Endothelial cell of umbilical vein (primary cell): ENCODE measurements at regions not wholly inside any gene's neighbourhood (a gene's known extent, or its start where the extent isn't known, plus 50 kb on each side); places are given as distances from the start of the nearest gene placed in this dataset.

Experiments used
- BruUV-seq: library from RNA; stranded (reverse); fragments of 400-500 nt; replicated peaks from 2 replicates; lab custom pipeline; 2021; lab: Mats Ljungman, UMichigan
- CTCF ChIA-PET: fragments of 300-600, 350-600 bp; sonication (Branson Sonifier 250); formaldehyde crosslinking; loops from one replicate; lab custom pipeline; 2021; ENCODE audit warnings: antibody characterized with exemption, inconsistent platforms; lab: Charles Lee
- POLR2A ChIA-PET: fragments of 300-600, 350-600 bp; sonication (Branson Sonifier 250); formaldehyde crosslinking; loops from one replicate; lab custom pipeline; 2021; ENCODE audit warnings: antibody characterized with exemption, inconsistent platforms; lab: Charles Lee
- DNase-seq: peaks from one replicate; pipeline ENCODE4 v3.0.0-alpha.2; 2011; ENCODE audit warnings: low read depth, low spot score
- FAIRE-seq: peaks from 2 replicates; lab custom pipeline; 2011; peaks lifted over from hg19 to GRCh38; lab: Jason Lieb, UNC
- H2AFZ ChIP-seq: 2 replicates; pipeline ENCODE4 v1.6.0; 2012; ENCODE audit warnings: low read depth, low read length, control low read depth, inconsistent platforms
- H3K27ac ChIP-seq: 2 replicates; pipeline ENCODE4 v1.5.1; 2011; ENCODE audit warnings: low read depth, mild to moderate bottlenecking, control low read depth, low read length, moderate library complexity; ENCODE audit not compliant: insufficient read depth
- H3K27me3 ChIP-seq, 2 experiments: 2 replicates each; pipeline versions ENCODE4 v1.6.0 to v1.6.1; 2011; ENCODE audit warnings: low read length in 2 of 2, mixed read lengths in 1 of 2; ENCODE audit not compliant: control insufficient read depth in 2 of 2, insufficient read depth in 2 of 2
- H3K36me3 ChIP-seq, 2 experiments: 2 replicates in 1 of 2; 3 replicates in 1 of 2; pipeline ENCODE4 v1.5.1; 2011; ENCODE audit warnings: low read length in 2 of 2, mild to moderate bottlenecking in 1 of 2, moderate library complexity in 1 of 2; ENCODE audit not compliant: control insufficient read depth in 2 of 2, insufficient read depth in 2 of 2; ENCODE audit errors: extremely low read depth in 1 of 2
- H3K4me1 ChIP-seq: 3 replicates; pipeline ENCODE4 v1.5.1; 2011; ENCODE audit warnings: mild to moderate bottlenecking, low read length; ENCODE audit not compliant: control insufficient read depth, insufficient read depth; ENCODE audit errors: extremely low read depth
- H3K4me2 ChIP-seq: 2 replicates; pipeline ENCODE4 v1.6.1; 2011; ENCODE audit warnings: low read length, control low read depth, mixed read lengths; ENCODE audit not compliant: insufficient read depth
- H3K4me3 ChIP-seq, 3 experiments: fragments of 200-600 bp in 1 of 3; sonication (generic), shearing (Covaris generic) in 1 of 3; replicated peaks in 1 of 3; 2 replicates each; pipeline ENCODE4 v1.5.1; 2011 to 2016; ENCODE audit warnings: control low read depth in 3 of 3, low read length in 3 of 3, mild to moderate bottlenecking in 2 of 3, inconsistent platforms in 1 of 3, low read depth in 1 of 3, moderate library complexity in 1 of 3; ENCODE audit not compliant: insufficient read depth in 1 of 3
- H3K79me2 ChIP-seq: 2 replicates; pipeline ENCODE4 v1.6.0; 2012; ENCODE audit warnings: low read length, inconsistent platforms; ENCODE audit not compliant: control insufficient read depth, insufficient read depth
- H3K9ac ChIP-seq: replicated peaks from 2 replicates; pipeline ENCODE3; 2011; ENCODE audit warnings: low read length, control low read depth; ENCODE audit not compliant: insufficient read depth; ENCODE audit errors: extremely low read depth
- H3K9me1 ChIP-seq: replicated peaks from 3 replicates; pipeline ENCODE4 v1.6.0; 2011; ENCODE audit warnings: mild to moderate bottlenecking, low read length; ENCODE audit not compliant: control insufficient read depth, insufficient read depth; ENCODE audit errors: extremely low read depth
- H3K9me3 ChIP-seq: replicated peaks from 2 replicates; pipeline ENCODE4 v1.5.1; 2012; ENCODE audit warnings: low read length, inconsistent platforms; ENCODE audit not compliant: control insufficient read depth, insufficient read depth
- H4K20me1 ChIP-seq: replicated peaks from 2 replicates; pipeline ENCODE3; 2011; ENCODE audit warnings: mild to moderate bottlenecking, low read length; ENCODE audit not compliant: control insufficient read depth, insufficient read depth; ENCODE audit errors: extremely low read depth
- EZH2 ChIP-seq: IDR thresholded peaks from 2 replicates; pipeline ENCODE4 v1.6.1; 2012; ENCODE audit warnings: borderline replicate concordance, low read depth, mild to moderate bottlenecking, moderate library complexity, low read length, inconsistent platforms; ENCODE audit not compliant: severe bottlenecking
- FOS ChIP-seq: IDR thresholded peaks from 2 replicates; pipeline ENCODE4 v1.6.1; 2011; ENCODE audit warnings: mild to moderate bottlenecking, low read length, moderate library complexity, borderline replicate concordance; ENCODE audit not compliant: insufficient read depth
- GATA2 ChIP-seq: IDR thresholded peaks from 2 replicates; pipeline ENCODE4 v1.7.0; 2011; ENCODE audit warnings: low read depth, mild to moderate bottlenecking, moderate library complexity, mixed read lengths, low read length; ENCODE audit not compliant: insufficient read length, insufficient read depth
- JUN ChIP-seq: IDR thresholded peaks from 2 replicates; pipeline ENCODE4 v1.6.1; 2011; ENCODE audit warnings: borderline replicate concordance, low read depth; ENCODE audit not compliant: insufficient read length, insufficient read depth
- MYC ChIP-seq: IDR thresholded peaks from one replicate; pipeline ENCODE4 v1.6.1; 2011; ENCODE audit warnings: mild to moderate bottlenecking, low read depth, low read length
- POLR2A ChIP-seq: IDR thresholded peaks from 2 replicates; pipeline ENCODE4 v1.6.1; 2012; ENCODE audit warnings: low read depth, mild to moderate bottlenecking, control low read depth, low read length
- POLR2AphosphoS5 ChIP-seq: IDR thresholded peaks from 2 replicates; pipeline ENCODE4 v1.6.1; 2012; ENCODE audit warnings: low read depth, mild to moderate bottlenecking, control low read depth, low read length, moderate library complexity; ENCODE audit not compliant: insufficient read depth
- dilution Hi-C: fragments of 300-500 bp; cut with MboI; formaldehyde crosslinking; loops from one replicate; pipeline ENCODE4 v1.15.0; 2019; ENCODE audit warnings: low sequenced_read_pairs; ENCODE audit not compliant: extremely low pct_ligation_motif_present
- intact Hi-C: fragments of 100-400 bp; cut with micrococcal nuclease; formaldehyde crosslinking; loops from one replicate; pipeline ENCODE4 v1.10.0; 2022
- TF ChIP-seq, protein P1 (sequence below), 2 donors: IDR thresholded peaks; 1 replicate in 1 of 2; 2 replicates in 1 of 2; pipeline ENCODE4 v1.5.1; 2011; ENCODE audit warnings: low read length in 2 of 2, mild to moderate bottlenecking in 2 of 2, moderate library complexity in 2 of 2, control low read depth in 1 of 2, inconsistent platforms in 1 of 2, low read depth in 1 of 2; ENCODE audit not compliant: insufficient read depth in 1 of 2; ENCODE audit errors: extremely low read depth in 1 of 2
- TF ChIP-seq, protein P2 (sequence below): IDR thresholded peaks from 2 replicates; pipeline ENCODE4 v1.6.1; 2011; ENCODE audit not compliant: insufficient read depth, insufficient read length

DNA sequence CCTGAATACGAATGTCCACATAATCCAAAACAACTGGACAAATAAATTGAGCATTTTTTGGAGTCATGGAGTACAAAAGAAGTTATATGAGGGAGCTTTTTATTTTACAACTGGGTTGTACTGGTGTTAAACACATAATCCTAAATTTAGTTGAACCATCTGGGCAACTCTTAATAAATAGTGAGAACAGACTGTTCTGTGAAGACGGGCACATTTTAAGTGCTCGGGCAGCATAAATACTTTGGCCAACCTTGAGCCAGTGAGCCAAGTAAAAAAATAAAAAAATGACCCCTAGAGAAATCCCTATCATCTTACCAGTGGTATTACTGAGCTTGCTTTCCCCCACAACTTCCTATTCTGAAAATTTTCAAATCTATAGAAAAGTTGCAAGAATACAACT, 50.9 kb upstream of the PSME4 start:
- no peaks in the 10 kb centered on the region for H3K9me1 ChIP-seq
- no peaks in the 10 kb centered on the region for H4K20me1 ChIP-seq
- BruUV-seq, result no TSS peak
- no peak overlapping the region for H3K9ac ChIP-seq
- CTCF ChIA-PET, result no interaction called here
- no peak overlapping the region for H2AFZ ChIP-seq
- dilution Hi-C loops, result no loop called here
- H3K4me1 ChIP-seq, result no peaks in the 10 kb centered on the region
- no peaks in the 10 kb centered on the region for H3K79me2 ChIP-seq
- no peaks in the 10 kb centered on the region for H3K9me3 ChIP-seq
- intact Hi-C loops, result no loop called here
- DNase-seq (no peak), FAIRE-seq (no peak)
- no peaks in the 10 kb centered on the region for H3K36me3 ChIP-seq
- POLR2A ChIA-PET, result no interaction called here
- H3K27ac ChIP-seq, result no peak overlapping the region
- no peaks in the 10 kb centered on the region for H3K27me3 ChIP-seq
- H3K4me2 ChIP-seq, result no peak overlapping the region
- TF ChIP-seq MYC, result no peak
- TF ChIP-seq, protein P1, sequence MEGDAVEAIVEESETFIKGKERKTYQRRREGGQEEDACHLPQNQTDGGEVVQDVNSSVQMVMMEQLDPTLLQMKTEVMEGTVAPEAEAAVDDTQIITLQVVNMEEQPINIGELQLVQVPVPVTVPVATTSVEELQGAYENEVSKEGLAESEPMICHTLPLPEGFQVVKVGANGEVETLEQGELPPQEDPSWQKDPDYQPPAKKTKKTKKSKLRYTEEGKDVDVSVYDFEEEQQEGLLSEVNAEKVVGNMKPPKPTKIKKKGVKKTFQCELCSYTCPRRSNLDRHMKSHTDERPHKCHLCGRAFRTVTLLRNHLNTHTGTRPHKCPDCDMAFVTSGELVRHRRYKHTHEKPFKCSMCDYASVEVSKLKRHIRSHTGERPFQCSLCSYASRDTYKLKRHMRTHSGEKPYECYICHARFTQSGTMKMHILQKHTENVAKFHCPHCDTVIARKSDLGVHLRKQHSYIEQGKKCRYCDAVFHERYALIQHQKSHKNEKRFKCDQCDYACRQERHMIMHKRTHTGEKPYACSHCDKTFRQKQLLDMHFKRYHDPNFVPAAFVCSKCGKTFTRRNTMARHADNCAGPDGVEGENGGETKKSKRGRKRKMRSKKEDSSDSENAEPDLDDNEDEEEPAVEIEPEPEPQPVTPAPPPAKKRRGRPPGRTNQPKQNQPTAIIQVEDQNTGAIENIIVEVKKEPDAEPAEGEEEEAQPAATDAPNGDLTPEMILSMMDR (IDR thresholded peaks at IDR 0.05; ENCODE audit: extremely low read depth in 1 of 2, insufficient read depth in 1 of 2, low read depth in 1 of 2, low read length in 2 of 2), result no peak
- TF ChIP-seq FOS, result no peak
- no peak for TF ChIP-seq POLR2A
- no peak for TF ChIP-seq JUN
- TF ChIP-seq GATA2, result no peak
- TF ChIP-seq, protein P2, sequence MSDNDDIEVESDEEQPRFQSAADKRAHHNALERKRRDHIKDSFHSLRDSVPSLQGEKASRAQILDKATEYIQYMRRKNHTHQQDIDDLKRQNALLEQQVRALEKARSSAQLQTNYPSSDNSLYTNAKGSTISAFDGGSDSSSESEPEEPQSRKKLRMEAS, result no peak
- no peak for TF ChIP-seq EZH2
- no peak for TF ChIP-seq POLR2AphosphoS5
- H3K4me3 ChIP-seq, result no peak overlapping the region
